Keratinocyte (primary cell): ENCODE measurements at regions not wholly inside any gene's neighbourhood (a gene's known extent, or its start where the extent isn't known, plus 50 kb on each side); places are given as distances from the start of the nearest gene placed in this dataset.

Source experiments
- DNase-seq: peaks from one replicate; pipeline ENCODE4 v3.0.0-alpha.2; 2011; ENCODE audit warnings: low read depth, missing footprints, low spot score
- FAIRE-seq: peaks from 2 replicates; lab custom pipeline; 2011; peaks lifted over from hg19 to GRCh38; lab: Jason Lieb, UNC
- H2AFZ ChIP-seq: 2 replicates; pipeline ENCODE4 v1.6.0; 2012; ENCODE audit warnings: low read length, control low read depth, inconsistent platforms; ENCODE audit not compliant: control insufficient read depth
- H3K27ac ChIP-seq: 2 replicates; pipeline ENCODE4 v1.5.1; 2011; ENCODE audit warnings: low read length; ENCODE audit not compliant: control insufficient read depth, insufficient read depth
- H3K27me3 ChIP-seq: 3 replicates; pipeline ENCODE4 v1.6.0; 2011; ENCODE audit warnings: low read length; ENCODE audit not compliant: control insufficient read depth, insufficient read depth; ENCODE audit errors: extremely low read depth
- H3K36me3 ChIP-seq, 2 experiments: 2 replicates in 1 of 2; 3 replicates in 1 of 2; pipeline ENCODE4 v1.5.1; 2011; ENCODE audit warnings: low read length in 2 of 2, mild to moderate bottlenecking in 1 of 2; ENCODE audit not compliant: control insufficient read depth in 2 of 2, insufficient read depth in 2 of 2; ENCODE audit errors: extremely low read depth in 1 of 2
- H3K4me1 ChIP-seq: 3 replicates; pipeline ENCODE4 v1.5.1; 2011; ENCODE audit warnings: low read length; ENCODE audit not compliant: control insufficient read depth, insufficient read depth; ENCODE audit errors: extremely low read depth
- H3K4me2 ChIP-seq: 3 replicates; pipeline ENCODE4 v1.6.0; 2011; ENCODE audit warnings: low read depth, low read length; ENCODE audit not compliant: control insufficient read depth, insufficient read depth; ENCODE audit errors: extremely low read depth
- H3K4me3 ChIP-seq, 3 experiments: fragments of 200-600 bp in 1 of 3; sonication (generic) in 1 of 3; 2 replicates in 2 of 3; 3 replicates in 1 of 3; pipeline ENCODE4 v1.5.1; 2011 to 2016; ENCODE audit warnings: low read length in 3 of 3, mild to moderate bottlenecking in 3 of 3, control low read depth in 2 of 3, inconsistent platforms in 1 of 3, low read depth in 1 of 3, mixed read lengths in 1 of 3, mixed run types in 1 of 3, moderate library complexity in 1 of 3; ENCODE audit not compliant: control insufficient read depth in 2 of 3, insufficient read depth in 2 of 3; ENCODE audit errors: extremely low read depth in 1 of 3
- H3K79me2 ChIP-seq: 2 replicates; pipeline ENCODE4 v1.6.0; 2012; ENCODE audit warnings: low read length; ENCODE audit not compliant: control insufficient read depth, insufficient read depth
- H3K9ac ChIP-seq: 3 replicates; pipeline ENCODE4 v1.6.0; 2011; ENCODE audit warnings: low read length; ENCODE audit not compliant: control insufficient read depth, insufficient read depth; ENCODE audit errors: extremely low read depth
- H3K9me1 ChIP-seq: 3 replicates; pipeline ENCODE4 v1.6.0; 2011; ENCODE audit warnings: low read length; ENCODE audit not compliant: control insufficient read depth, insufficient read depth; ENCODE audit errors: extremely low read depth
- H3K9me3 ChIP-seq: 2 replicates; pipeline ENCODE4 v1.5.1; 2012; ENCODE audit warnings: low read depth, low read length; ENCODE audit not compliant: control insufficient read depth
- H4K20me1 ChIP-seq: 3 replicates; pipeline ENCODE4 v1.6.0; 2011; ENCODE audit warnings: low read length; ENCODE audit not compliant: control insufficient read depth, insufficient read depth; ENCODE audit errors: extremely low read depth
- EZH2 ChIP-seq: IDR thresholded peaks from one replicate; pipeline ENCODE4 v1.6.1; 2012; ENCODE audit warnings: inconsistent platforms, mild to moderate bottlenecking, low read length, moderate library complexity
- dilution Hi-C: fragments of 300-500 bp; cut with MboI; formaldehyde crosslinking; loops from one replicate; pipeline ENCODE4 v1.7.0; 2020; ENCODE audit warnings: low sequenced_read_pairs; ENCODE audit not compliant: extremely low pct_ligation_motif_present
- TF ChIP-seq, protein P1 (sequence below), 3 experiments: IDR thresholded peaks in 1 of 3; conservative IDR thresholded peaks in 1 of 3; optimal IDR thresholded peaks in 1 of 3; 2 replicates in 2 of 3; 3 replicates in 1 of 3; pipeline versions ENCODE3 to v1.5.1; 2011; ENCODE audit warnings: low read length in 3 of 3, mild to moderate bottlenecking in 3 of 3, moderate library complexity in 2 of 3, control low read depth in 1 of 3, inconsistent platforms in 1 of 3; ENCODE audit not compliant: insufficient read depth in 2 of 3; ENCODE audit errors: extremely low read depth in 1 of 3

- no peak overlapping the region for H3K9ac ChIP-seq
- no peaks in the 10 kb centered on the region for H3K36me3 ChIP-seq
- H4K20me1 ChIP-seq: no peaks in the 10 kb centered on the region
- no peak overlapping the region for H3K4me2 ChIP-seq
- no peak overlapping the region for H3K27ac ChIP-seq
- H3K79me2 ChIP-seq: no peaks in the 10 kb centered on the region
- H3K4me1 ChIP-seq: no peaks in the 10 kb centered on the region
- TF ChIP-seq, protein P1, sequence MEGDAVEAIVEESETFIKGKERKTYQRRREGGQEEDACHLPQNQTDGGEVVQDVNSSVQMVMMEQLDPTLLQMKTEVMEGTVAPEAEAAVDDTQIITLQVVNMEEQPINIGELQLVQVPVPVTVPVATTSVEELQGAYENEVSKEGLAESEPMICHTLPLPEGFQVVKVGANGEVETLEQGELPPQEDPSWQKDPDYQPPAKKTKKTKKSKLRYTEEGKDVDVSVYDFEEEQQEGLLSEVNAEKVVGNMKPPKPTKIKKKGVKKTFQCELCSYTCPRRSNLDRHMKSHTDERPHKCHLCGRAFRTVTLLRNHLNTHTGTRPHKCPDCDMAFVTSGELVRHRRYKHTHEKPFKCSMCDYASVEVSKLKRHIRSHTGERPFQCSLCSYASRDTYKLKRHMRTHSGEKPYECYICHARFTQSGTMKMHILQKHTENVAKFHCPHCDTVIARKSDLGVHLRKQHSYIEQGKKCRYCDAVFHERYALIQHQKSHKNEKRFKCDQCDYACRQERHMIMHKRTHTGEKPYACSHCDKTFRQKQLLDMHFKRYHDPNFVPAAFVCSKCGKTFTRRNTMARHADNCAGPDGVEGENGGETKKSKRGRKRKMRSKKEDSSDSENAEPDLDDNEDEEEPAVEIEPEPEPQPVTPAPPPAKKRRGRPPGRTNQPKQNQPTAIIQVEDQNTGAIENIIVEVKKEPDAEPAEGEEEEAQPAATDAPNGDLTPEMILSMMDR (optimal IDR thresholded peaks at IDR 0.05 in 1 of 3, IDR thresholded peaks at IDR 0.05 in 1 of 3, conservative IDR thresholded peaks at IDR 0.05 in 1 of 3; ENCODE audit: extremely low read depth in 1 of 3, insufficient read depth in 2 of 3, low read length in 3 of 3): no peak
- TF ChIP-seq EZH2: no peak
- H3K4me3 ChIP-seq: no peak overlapping the region
- H2AFZ ChIP-seq: no peak overlapping the region
- DNase-seq: no peak
- H3K9me3 ChIP-seq: no peaks in the 10 kb centered on the region
- dilution Hi-C loops: no loop called here
- no peaks in the 10 kb centered on the region for H3K9me1 ChIP-seq
- FAIRE-seq: no peak
- no peaks in the 10 kb centered on the region for H3K27me3 ChIP-seq
Observed at GRCh38 chr14:84877061-84877460, 652.9 kb upstream of the FLRT2 start.

- no peak for TF ChIP-seq EZH2
- TF ChIP-seq, protein P1 (optimal IDR thresholded peaks at IDR 0.05 in 1 of 3, IDR thresholded peaks at IDR 0.05 in 1 of 3, conservative IDR thresholded peaks at IDR 0.05 in 1 of 3; ENCODE audit: extremely low read depth in 1 of 3, insufficient read depth in 2 of 3, low read length in 3 of 3): no peak
- Histone ChIP-seq H3K9me3 (no peaks in the 10 kb centered on the region), H3K4me3 (no peak overlapping the region), H3K27ac (no peak overlapping the region), H3K4me1 (no peaks in the 10 kb centered on the region), H3K36me3 (no peaks in the 10 kb centered on the region), H3K79me2 (no peaks in the 10 kb centered on the region), H4K20me1 (no peaks in the 10 kb centered on the region), H3K9me1 (no peaks in the 10 kb centered on the region), H3K4me2 (no peak overlapping the region), H2AFZ (no peak overlapping the region), H3K9ac (no peak overlapping the region), H3K27me3 (no peaks in the 10 kb centered on the region)
- dilution Hi-C loops: no loop called here
- FAIRE-seq: no peak
- no peak for DNase-seq
Observed at GRCh38 chr14:84882830-84883229, 647.1 kb upstream of the FLRT2 start.
